MM.1S (cell line): ENCODE measurements at regions not wholly inside any gene's neighbourhood (a gene's known extent, or its start where the extent isn't known, plus 50 kb on each side); places are given as distances from the start of the nearest gene placed in this dataset.

Experiments
- CTCF ChIP-seq: fragments of 300-600 bp; sonication (generic); IDR thresholded peaks from 2 replicates; pipeline ENCODE4 v1.5.1; 2016; ENCODE audit warnings: antibody characterized with exemption, low read length, mixed read lengths
- EZH2 ChIP-seq: fragments of 300-600 bp; sonication (generic); optimal IDR thresholded peaks from 2 replicates; pipeline ENCODE3; 2017; ENCODE audit warnings: low read depth, mild to moderate bottlenecking, antibody characterized with exemption, low read length, mixed read lengths

GRCh38 chr11:134475951-134476350 lies 63.9 kb upstream of the B3GAT1 start:
- no peak for TF ChIP-seq EZH2
- TF ChIP-seq CTCF = no peak
